IMR-90 (cell line): ENCODE measurements at regions not wholly inside any gene's neighbourhood (a gene's known extent, or its start where the extent isn't known, plus 50 kb on each side); places are given as distances from the start of the nearest gene placed in this dataset.

Experiments used
- ATAC-seq: fragments of 200-7000 bp; cut with Tn5 transposase; 2 replicates; pipeline ENCODE4 v1.9.1; 2020; ENCODE audit warnings: low read depth, mild to moderate bottlenecking, moderate library complexity
- BruUV-seq: library from RNA; stranded (reverse); fragments of 400-500 nt; replicated peaks from 2 replicates; lab custom pipeline; 2021; lab: Mats Ljungman, UMichigan
- CTCF ChIA-PET: fragments of 300-600 bp; formaldehyde crosslinking; extraction: SDS; loops from one replicate; lab custom pipeline; 2021; ENCODE audit warnings: antibody characterized with exemption; lab: Yijun Ruan, JAX
- POLR2A ChIA-PET: fragments of 300-600 bp; sonication (Branson Sonifier 250); formaldehyde crosslinking; loops from one replicate; lab custom pipeline; 2022; ENCODE audit warnings: antibody characterized with exemption; ENCODE audit not compliant: unreplicated experiment; lab: Charles Lee
- DNase-seq: peaks from one replicate; pipeline ENCODE4 v3.0.0; 2013
- H2AFZ ChIP-seq: replicated peaks from 2 replicates; pipeline ENCODE3; 2013; ENCODE audit warnings: low read length, mild to moderate bottlenecking; ENCODE audit not compliant: poor library complexity
- H2AK5ac ChIP-seq: 2 replicates; pipeline ENCODE4 v1.6.1; 2013; ENCODE audit warnings: low read depth, low read length, inconsistent platforms
- H2AK9ac ChIP-seq: replicated peaks from 2 replicates; pipeline ENCODE3; 2013; ENCODE audit warnings: mild to moderate bottlenecking, low read depth, low read length, moderate library complexity; ENCODE audit not compliant: poor library complexity
- H2BK120ac ChIP-seq: 2 replicates; pipeline ENCODE4 v1.6.1; 2013; ENCODE audit warnings: low read depth, low read length, inconsistent platforms
- H2BK15ac ChIP-seq: 3 replicates; pipeline ENCODE4 v1.6.1; 2013; ENCODE audit warnings: low read depth, low read length, inconsistent platforms
- H2BK20ac ChIP-seq: 2 replicates; pipeline ENCODE4 v1.6.1; 2013; ENCODE audit warnings: low read depth, mild to moderate bottlenecking, inconsistent platforms, low read length, moderate library complexity
- H2BK5ac ChIP-seq: 2 replicates; pipeline ENCODE4 v1.6.1; 2013; ENCODE audit warnings: mild to moderate bottlenecking, low read depth, low read length, inconsistent platforms; ENCODE audit not compliant: poor library complexity, severe bottlenecking
- H3K14ac ChIP-seq: replicated peaks from 2 replicates; pipeline ENCODE4 v1.6.1; 2013; ENCODE audit warnings: low read depth, low read length, inconsistent platforms
- H3K18ac ChIP-seq: 2 replicates; pipeline ENCODE4 v1.6.1; 2013; ENCODE audit warnings: low read depth, low read length, control low read depth
- H3K23ac ChIP-seq: 2 replicates; pipeline ENCODE4 v1.6.1; 2013; ENCODE audit warnings: low read depth, low read length, inconsistent platforms
- H3K27ac ChIP-seq: 2 replicates; pipeline ENCODE4 v1.5.1; 2013; ENCODE audit warnings: mild to moderate bottlenecking, control low read depth, low read length; ENCODE audit not compliant: insufficient read depth
- H3K27me3 ChIP-seq: 2 replicates; pipeline ENCODE4 v1.6.1; 2013; ENCODE audit warnings: low read length; ENCODE audit not compliant: control insufficient read depth, insufficient read depth
- H3K36me3 ChIP-seq: 2 replicates; pipeline ENCODE4 v1.6.1; 2013; ENCODE audit warnings: low read length, mixed read lengths; ENCODE audit not compliant: control insufficient read depth, insufficient read depth
- H3K4ac ChIP-seq: 2 replicates; pipeline ENCODE4 v1.6.1; 2013; ENCODE audit warnings: low read depth, low read length, inconsistent platforms
- H3K4me1 ChIP-seq: 2 replicates; pipeline ENCODE4 v1.6.1; 2013; ENCODE audit warnings: low read length, mixed read lengths; ENCODE audit not compliant: control insufficient read depth, insufficient read depth
- H3K4me2 ChIP-seq: 2 replicates; pipeline ENCODE4 v1.6.1; 2013; ENCODE audit warnings: low read depth, mild to moderate bottlenecking, control low read depth, low read length, moderate library complexity
- H3K4me3 ChIP-seq: 2 replicates; pipeline ENCODE4 v1.5.1; 2013; ENCODE audit warnings: low read depth, mild to moderate bottlenecking, control low read depth, low read length, moderate library complexity; ENCODE audit not compliant: insufficient read depth
- H3K56ac ChIP-seq: 2 replicates; pipeline ENCODE4 v1.6.1; 2013; ENCODE audit warnings: low read length, inconsistent platforms; ENCODE audit not compliant: insufficient read depth; ENCODE audit errors: extremely low read depth
- H3K79me1 ChIP-seq, 2 experiments: 2 replicates each; pipeline ENCODE4 v1.6.1; 2013; ENCODE audit warnings: low read length in 2 of 2, inconsistent platforms in 1 of 2, low read depth in 1 of 2
- H3K9ac ChIP-seq: 2 replicates; pipeline ENCODE4 v1.6.1; 2013; ENCODE audit warnings: low read depth, low read length, control low read depth
- H3K9me1 ChIP-seq: 2 replicates; pipeline ENCODE4 v1.6.1; 2013; ENCODE audit warnings: low read length, inconsistent platforms; ENCODE audit not compliant: insufficient read depth
- H3K9me3 ChIP-seq: 2 replicates; pipeline ENCODE4 v1.6.1; 2013; ENCODE audit warnings: low read length; ENCODE audit not compliant: control insufficient read depth, insufficient read depth
- H4K20me1 ChIP-seq: 2 replicates; pipeline ENCODE4 v1.6.1; 2013; ENCODE audit warnings: low read length, inconsistent platforms; ENCODE audit not compliant: insufficient read depth
- H4K5ac ChIP-seq: 2 replicates; pipeline ENCODE4 v1.6.1; 2013; ENCODE audit warnings: mild to moderate bottlenecking, low read depth, low read length, control low read depth
- H4K8ac ChIP-seq, 2 experiments: 2 replicates each; pipeline ENCODE4 v1.6.1; 2013; ENCODE audit warnings: low read depth in 2 of 2, low read length in 2 of 2, control low read depth in 1 of 2, inconsistent platforms in 1 of 2
- H4K91ac ChIP-seq: 2 replicates; pipeline ENCODE4 v1.6.1; 2013; ENCODE audit warnings: low read depth, low read length, inconsistent platforms; ENCODE audit not compliant: insufficient read depth
- BHLHE40 ChIP-seq: fragments of 150-350 bp; IDR thresholded peaks from 2 replicates; pipeline ENCODE4 v1.6.1; 2016; ENCODE audit warnings: mild to moderate bottlenecking, low read depth, low read length
- CEBPB ChIP-seq: IDR thresholded peaks from 2 replicates; pipeline ENCODE4 v1.6.1; 2012; ENCODE audit warnings: low read depth, low read length, improper control_type of control experiment
- CHD1 ChIP-seq: IDR thresholded peaks from 2 replicates; pipeline ENCODE4 v1.6.1; 2012; ENCODE audit warnings: low read depth, low read length, improper control_type of control experiment
- CTCF ChIP-seq: conservative IDR thresholded peaks from 2 replicates; pipeline ENCODE4 v1.5.1; 2012; ENCODE audit warnings: mild to moderate bottlenecking, low read depth, low read length, improper control_type of control experiment
- ELK1 ChIP-seq: fragments of 150-350 bp; IDR thresholded peaks from 2 replicates; pipeline ENCODE4 v1.6.1; 2016; ENCODE audit warnings: low read depth, mild to moderate bottlenecking, low read length, moderate library complexity, borderline replicate concordance
- FOS ChIP-seq: fragments of 150-350 bp; IDR thresholded peaks from 2 replicates; pipeline ENCODE4 v1.6.1; 2016; ENCODE audit warnings: low read depth, low read length
- MAFK ChIP-seq: IDR thresholded peaks from 2 replicates; pipeline ENCODE4 v1.6.1; 2012; ENCODE audit warnings: low read depth, low read length, improper control_type of control experiment
- MAZ ChIP-seq: IDR thresholded peaks from 2 replicates; pipeline ENCODE4 v1.6.1; 2012; ENCODE audit warnings: low read depth, mild to moderate bottlenecking, low read length, improper control_type of control experiment, moderate library complexity, borderline replicate concordance
- MXI1 ChIP-seq: IDR thresholded peaks from 2 replicates; pipeline ENCODE4 v1.6.1; 2012; ENCODE audit warnings: low read depth, mild to moderate bottlenecking, low read length, moderate library complexity, borderline replicate concordance
- NFE2L2 ChIP-seq: fragments of 150-350 bp; IDR thresholded peaks from 2 replicates; pipeline ENCODE4 v1.6.1; 2016; ENCODE audit warnings: low read depth, mild to moderate bottlenecking, low read length
- POLR2A ChIP-seq: IDR thresholded peaks from 2 replicates; pipeline ENCODE4 v1.6.1; 2012; ENCODE audit warnings: mild to moderate bottlenecking, low read depth, low read length
- RAD21 ChIP-seq: IDR thresholded peaks from 2 replicates; pipeline ENCODE4 v1.6.1; 2012; ENCODE audit warnings: low read length, improper control_type of control experiment
- RCOR1 ChIP-seq: IDR thresholded peaks from 2 replicates; pipeline ENCODE4 v1.6.1; 2012; ENCODE audit warnings: mild to moderate bottlenecking, low read length, improper control_type of control experiment; ENCODE audit not compliant: insufficient replicate concordance
- RFX5 ChIP-seq: IDR thresholded peaks from 2 replicates; pipeline ENCODE4 v1.8.0; 2012; ENCODE audit warnings: low read depth, mild to moderate bottlenecking, low read length, moderate library complexity
- SMC3 ChIP-seq: fragments of 150-350 bp; IDR thresholded peaks from 2 replicates; pipeline ENCODE4 v1.6.1; 2016; ENCODE audit warnings: low read depth, mild to moderate bottlenecking, antibody characterized with exemption, low read length, moderate library complexity
- USF2 ChIP-seq: fragments of 150-350 bp; IDR thresholded peaks from 2 replicates; pipeline ENCODE4 v1.6.1; 2017; ENCODE audit warnings: mild to moderate bottlenecking, antibody characterized with exemption, low read length, low read depth
- WGBS, 2 experiments: methylation state at CpG; one replicate each; pipeline versions ENCODE4 v1.1.5 to v1.1.7; 2013; ENCODE audit warnings: missing lambda C conversion rate in 2 of 2; ENCODE audit not compliant: insufficient read length in 1 of 2; ENCODE audit errors: extremely low coverage in 2 of 2; 5-methylcytosine and 5-hydroxymethylcytosine counted together
- dilution Hi-C: fragments of 300-500 bp; cut with HindIII; formaldehyde crosslinking; loops from one replicate; pipeline ENCODE4 v1.14.3; 2018; ENCODE audit warnings: low sequenced_read_pairs; ENCODE audit not compliant: unreplicated experiment
- in situ Hi-C: fragments of 300-500 bp; cut with MboI; formaldehyde crosslinking; loops from 3 replicates; pipeline ENCODE4 v1.14.3; 2019; ENCODE audit warnings: low sequenced_read_pairs, inconsistent platforms, mixed read lengths
- intact Hi-C: fragments of 100-400 bp; cut with micrococcal nuclease; formaldehyde crosslinking; loops from 2 replicates; pipeline ENCODE4 v1.10.0; 2022

GRCh38 chr1:222385955-222386354, 161.9 kb downstream of the HHIPL2 start:
- no peak overlapping the region for H3K4ac ChIP-seq
- no peak overlapping the region for H4K91ac ChIP-seq
- BruUV-seq = no TSS peak
- H2BK20ac ChIP-seq = no peak overlapping the region
- peaks cover 2% of the 10 kb centered on the region; the same call in 1 of the 2 replicates for H3K4me1 ChIP-seq
- ChIA-PET POLR2A (no interaction called here), CTCF (interaction anchor here (1.0 kb wide), 1 partner anchor 518 kb away, joined by 3 read pairs; no protein-coding TSS in a partner anchor)
- no peaks in the 10 kb centered on the region for H3K27me3 ChIP-seq
- TF ChIP-seq CEBPB (no peak), RFX5 (no peak), MAFK (no peak), RCOR1 (no peak), BHLHE40 (no peak), FOS (no peak), SMC3 (no peak), CTCF (no peak), NFE2L2 (no peak), MAZ (no peak), ELK1 (no peak), MXI1 (no peak), RAD21 (no peak), POLR2A (no peak), USF2 (no peak), CHD1 (no peak)
- H2AK5ac ChIP-seq = no peak overlapping the region
- H3K9me1 ChIP-seq = no peaks in the 10 kb centered on the region
- no peak overlapping the region for H2BK15ac ChIP-seq
- H3K56ac ChIP-seq = no peak overlapping the region
- no peak overlapping the region for H3K14ac ChIP-seq
- H3K27ac ChIP-seq = no peak overlapping the region
- no peak overlapping the region for H3K9ac ChIP-seq
- H4K8ac ChIP-seq = no peak overlapping the region
- dilution Hi-C loops = no loop called here
- in situ Hi-C loops = no loop called here
- no peak overlapping the region for H2BK5ac ChIP-seq
- WGBS, 2 experiments = no CpG with 5 or more reads among the region's 1 CpG
- DNase-seq (no peak), ATAC-seq (no peak)
- no peaks in the 10 kb centered on the region for H4K20me1 ChIP-seq
- H3K36me3 ChIP-seq = no peaks in the 10 kb centered on the region
- H2AK9ac ChIP-seq = no peak overlapping the region
- H4K5ac ChIP-seq = no peak overlapping the region
- no peak overlapping the region for H2BK120ac ChIP-seq
- H3K18ac ChIP-seq = no peak overlapping the region
- no peaks in the 10 kb centered on the region for H3K79me1 ChIP-seq
- no peak overlapping the region for H3K23ac ChIP-seq
- intact Hi-C loops = no loop called here
- no peak overlapping the region for H3K4me3 ChIP-seq
- no peak overlapping the region for H2AFZ ChIP-seq
- H3K9me3 ChIP-seq = no peaks in the 10 kb centered on the region
- H3K4me2 ChIP-seq = no peak overlapping the region
